Type B pancreatic cell (in vitro differentiated cells): ENCODE measurements at regions not wholly inside any gene's neighbourhood (a gene's known extent, or its start where the extent isn't known, plus 50 kb on each side); places are given as distances from the start of the nearest gene placed in this dataset.

Experiments used
- DNase-seq: peaks from one replicate; pipeline ENCODE4 v3.0.0; 2021; ENCODE audit warnings: mixed read lengths; ENCODE audit not compliant: unreplicated experiment; ENCODE audit errors: extremely low spot score
- H3K27ac Mint-ChIP-seq: 2 replicates; pipeline ENCODE4 v1.8.0; 2021; ENCODE audit warnings: mild to moderate bottlenecking, mixed read lengths
- H3K27me3 Mint-ChIP-seq: 2 replicates; pipeline ENCODE4 v1.8.0; 2021; ENCODE audit warnings: mixed read lengths
- H3K36me3 Mint-ChIP-seq: 2 replicates; pipeline ENCODE4 v1.8.0; 2021; ENCODE audit warnings: mixed read lengths
- H3K4me1 Mint-ChIP-seq: one replicate; pipeline ENCODE4 v1.8.0; 2021; ENCODE audit warnings: mixed read lengths; ENCODE audit not compliant: unreplicated experiment
- H3K4me3 Mint-ChIP-seq: 2 replicates; pipeline ENCODE4 v1.8.0; 2021; ENCODE audit warnings: mild to moderate bottlenecking, mixed read lengths
- H3K9me3 Mint-ChIP-seq: 2 replicates; pipeline ENCODE4 v1.8.0; 2021; ENCODE audit warnings: mixed read lengths
- TF ChIP-seq, protein P1 (sequence below): fragments of 200-600 bp; sonication (generic); conservative IDR thresholded peaks from 2 replicates; pipeline ENCODE4 v1.5.0; 2021; ENCODE audit warnings: antibody characterized with exemption, mild to moderate bottlenecking

DNA sequence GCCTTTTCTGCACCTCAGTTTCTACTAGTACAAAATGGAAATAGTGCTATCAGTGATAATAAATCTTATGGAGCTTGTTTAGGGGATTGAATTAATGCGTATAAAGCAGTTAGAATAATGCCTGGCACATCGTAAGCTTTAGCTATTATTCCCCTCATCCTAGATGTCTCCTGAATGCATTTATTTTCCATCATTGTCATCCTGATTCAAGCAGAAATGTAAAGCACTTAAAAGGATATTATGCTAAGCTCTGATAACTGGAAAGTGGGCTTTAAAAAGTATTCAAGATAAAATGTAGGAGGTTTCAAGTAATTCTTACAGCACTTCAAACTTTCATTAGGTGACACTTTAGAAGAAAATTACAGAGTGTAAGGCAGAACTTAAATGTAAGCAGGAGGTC, 178.7 kb downstream of the RBM46 start:
- H3K4me3 Mint-ChIP-seq: no peak overlapping the region
- no peaks in the 10 kb centered on the region for H3K9me3 Mint-ChIP-seq
- no peaks in the 10 kb centered on the region for H3K4me1 Mint-ChIP-seq
- H3K27ac Mint-ChIP-seq: no peak overlapping the region
- H3K27me3 Mint-ChIP-seq: no peaks in the 10 kb centered on the region
- TF ChIP-seq, protein P1, sequence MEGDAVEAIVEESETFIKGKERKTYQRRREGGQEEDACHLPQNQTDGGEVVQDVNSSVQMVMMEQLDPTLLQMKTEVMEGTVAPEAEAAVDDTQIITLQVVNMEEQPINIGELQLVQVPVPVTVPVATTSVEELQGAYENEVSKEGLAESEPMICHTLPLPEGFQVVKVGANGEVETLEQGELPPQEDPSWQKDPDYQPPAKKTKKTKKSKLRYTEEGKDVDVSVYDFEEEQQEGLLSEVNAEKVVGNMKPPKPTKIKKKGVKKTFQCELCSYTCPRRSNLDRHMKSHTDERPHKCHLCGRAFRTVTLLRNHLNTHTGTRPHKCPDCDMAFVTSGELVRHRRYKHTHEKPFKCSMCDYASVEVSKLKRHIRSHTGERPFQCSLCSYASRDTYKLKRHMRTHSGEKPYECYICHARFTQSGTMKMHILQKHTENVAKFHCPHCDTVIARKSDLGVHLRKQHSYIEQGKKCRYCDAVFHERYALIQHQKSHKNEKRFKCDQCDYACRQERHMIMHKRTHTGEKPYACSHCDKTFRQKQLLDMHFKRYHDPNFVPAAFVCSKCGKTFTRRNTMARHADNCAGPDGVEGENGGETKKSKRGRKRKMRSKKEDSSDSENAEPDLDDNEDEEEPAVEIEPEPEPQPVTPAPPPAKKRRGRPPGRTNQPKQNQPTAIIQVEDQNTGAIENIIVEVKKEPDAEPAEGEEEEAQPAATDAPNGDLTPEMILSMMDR: no peak
- no peaks in the 10 kb centered on the region for H3K36me3 Mint-ChIP-seq
- no peak for DNase-seq

DNA sequence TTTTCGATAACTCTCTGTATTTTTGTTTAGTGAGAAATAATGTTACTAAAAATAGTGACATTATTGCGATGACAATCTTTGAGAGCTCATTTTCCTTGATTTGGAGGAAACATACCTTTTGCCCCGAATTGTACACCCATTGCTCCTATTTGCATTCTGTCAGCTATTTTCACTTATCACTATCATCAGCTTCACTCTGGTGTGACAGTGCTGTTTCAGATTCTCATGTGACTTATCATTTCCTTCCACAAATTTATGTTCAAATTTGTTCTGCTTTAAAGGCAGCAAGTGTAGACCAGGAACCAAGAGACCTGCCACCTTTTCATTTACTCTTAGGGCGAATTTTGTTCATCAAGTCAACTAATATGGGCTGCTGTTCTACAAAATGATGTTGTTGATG, 179.4 kb downstream of the RBM46 start:
- Mint-ChIP-seq H3K27me3 (no peaks in the 10 kb centered on the region), H3K36me3 (no peaks in the 10 kb centered on the region), H3K27ac (no peak overlapping the region), H3K4me3 (no peak overlapping the region), H3K4me1 (no peaks in the 10 kb centered on the region), H3K9me3 (no peaks in the 10 kb centered on the region)
- no peak for DNase-seq
- TF ChIP-seq, protein P1: no peak

DNA sequence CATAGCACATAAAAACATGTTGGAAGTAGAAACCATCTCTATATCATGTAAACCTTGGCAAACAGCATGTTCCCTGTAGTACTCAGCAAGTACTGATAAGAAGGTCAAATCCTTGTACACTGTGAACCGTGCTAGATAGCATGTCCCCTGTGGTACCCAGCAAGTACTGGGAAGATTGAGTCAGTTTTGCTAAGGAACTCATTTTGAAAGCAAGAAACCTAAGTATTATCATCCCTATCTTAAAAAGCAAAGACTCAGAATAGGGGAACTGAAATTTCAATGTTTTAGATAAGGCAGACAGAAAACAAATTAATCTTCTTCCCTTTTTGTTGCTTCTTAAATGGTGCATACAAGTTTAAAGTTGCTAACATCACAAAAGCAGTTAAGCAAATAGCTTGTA, 180.2 kb downstream of the RBM46 start:
- H3K27ac Mint-ChIP-seq: no peak overlapping the region
- TF ChIP-seq, protein P1: no peak
- no peak overlapping the region for H3K4me3 Mint-ChIP-seq
- H3K9me3 Mint-ChIP-seq: no peaks in the 10 kb centered on the region
- no peaks in the 10 kb centered on the region for H3K4me1 Mint-ChIP-seq
- peaks cover 3% of the 10 kb centered on the region for H3K27me3 Mint-ChIP-seq
- no peak for DNase-seq
- no peaks in the 10 kb centered on the region for H3K36me3 Mint-ChIP-seq

DNA sequence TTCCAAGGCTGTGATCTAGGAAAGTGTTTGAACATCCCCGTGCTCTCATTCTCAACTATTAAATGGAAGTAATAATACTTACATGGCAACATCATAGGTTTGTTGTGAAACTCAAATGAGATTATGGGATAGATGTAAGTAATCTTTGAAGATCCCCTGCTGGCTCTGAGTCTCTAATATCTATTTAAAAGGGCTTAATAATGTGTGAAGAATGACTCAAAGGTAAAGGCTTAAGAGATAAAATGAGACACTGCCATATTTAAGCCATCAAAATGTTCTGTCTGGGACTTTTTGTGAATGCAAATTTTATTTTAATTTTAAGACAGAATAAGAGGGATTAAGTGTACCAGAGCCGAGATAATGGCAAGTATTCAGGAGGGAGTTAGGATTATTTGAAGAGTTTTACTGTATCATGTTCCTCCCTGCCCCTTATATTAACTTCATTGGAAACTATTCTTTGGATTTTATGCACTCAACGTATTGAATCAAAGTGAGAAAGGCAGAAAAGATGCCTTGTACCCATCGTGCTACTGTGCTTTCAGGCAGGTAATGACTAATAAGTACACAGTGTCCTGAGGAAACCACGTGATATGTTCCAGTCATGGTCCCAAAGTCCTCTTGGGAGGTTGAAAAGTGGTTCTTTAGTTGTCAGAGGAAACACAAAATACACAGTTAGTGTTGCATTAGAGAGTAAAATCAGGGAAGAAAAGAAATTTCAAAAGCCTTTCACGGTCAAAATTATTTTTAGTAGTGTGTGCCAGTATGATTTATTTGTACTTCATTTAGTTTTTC, 192.4 kb downstream of the RBM46 start:
- Mint-ChIP-seq H3K4me3 (no peak overlapping the region), H3K27me3 (peaks cover 7% of the 10 kb centered on the region), H3K9me3 (no peaks in the 10 kb centered on the region), H3K36me3 (no peaks in the 10 kb centered on the region), H3K4me1 (no peaks in the 10 kb centered on the region), H3K27ac (no peak overlapping the region)
- TF ChIP-seq, protein P1: no peak
- no peak for DNase-seq

DNA sequence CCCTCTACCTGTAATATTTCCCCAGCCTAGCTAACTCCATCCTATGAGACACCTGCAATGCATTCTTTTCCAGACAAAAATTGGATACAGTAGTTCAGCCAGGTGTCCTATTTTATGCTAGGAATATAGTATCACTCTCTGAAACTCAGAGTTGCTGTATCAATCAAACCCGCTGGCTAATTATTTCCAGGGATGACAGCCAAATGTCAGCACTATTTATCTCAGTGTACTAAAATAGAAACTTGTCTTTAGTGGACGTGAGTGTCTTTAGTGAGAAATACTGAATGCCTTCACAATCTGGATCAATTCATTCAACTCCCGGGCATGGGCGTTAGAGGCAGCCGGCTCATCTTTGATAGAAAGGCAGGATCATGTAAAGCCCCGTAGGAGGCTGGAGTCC, 196.2 kb downstream of the RBM46 start:
- no peak overlapping the region for H3K4me3 Mint-ChIP-seq
- DNase-seq: no peak
- H3K27me3 Mint-ChIP-seq: peaks cover 7% of the 10 kb centered on the region
- H3K36me3 Mint-ChIP-seq: no peaks in the 10 kb centered on the region
- TF ChIP-seq, protein P1: no peak
- H3K4me1 Mint-ChIP-seq: no peaks in the 10 kb centered on the region
- H3K27ac Mint-ChIP-seq: no peak overlapping the region
- no peaks in the 10 kb centered on the region for H3K9me3 Mint-ChIP-seq
